Neural cell (in vitro differentiated cells): ENCODE measurements at regions not wholly inside any gene's neighbourhood (a gene's known extent, or its start where the extent isn't known, plus 50 kb on each side); places are given as distances from the start of the nearest gene placed in this dataset.

Experiments
- H2AFZ ChIP-seq: fragments of 200-600, 300-800 bp; sonication (generic), shearing (Covaris generic); 2 replicates; pipeline ENCODE4 v1.6.0; 2014; ENCODE audit warnings: low read depth, mild to moderate bottlenecking, antibody characterized with exemption, low read length, moderate library complexity
- H3F3A ChIP-seq: fragments of 200-600 bp; shearing (Covaris generic); 2 replicates; pipeline ENCODE4 v1.6.1; 2016; ENCODE audit warnings: mild to moderate bottlenecking, moderate library complexity, mixed read lengths, antibody characterized with exemption, low read length; ENCODE audit not compliant: insufficient read depth, poor library complexity, severe bottlenecking
- H3K27ac ChIP-seq: fragments of 200-600, 300-800 bp; sonication (generic), shearing (Covaris generic); 2 replicates; pipeline ENCODE4 v1.5.1; 2014; ENCODE audit warnings: mild to moderate bottlenecking, low read length, moderate library complexity
- H3K27me3 ChIP-seq: fragments of 300-800, 200-600 bp; sonication (generic), shearing (Covaris generic); 2 replicates; pipeline ENCODE4 v1.6.0; 2014; ENCODE audit warnings: mild to moderate bottlenecking, low read depth, low read length, moderate library complexity; ENCODE audit not compliant: insufficient read depth
- H3K36me3 ChIP-seq: fragments of 300-800, 200-600 bp; sonication (generic), shearing (Covaris generic); 2 replicates; pipeline ENCODE4 v1.5.1; 2014; ENCODE audit warnings: mild to moderate bottlenecking, antibody characterized with exemption, low read length, moderate library complexity; ENCODE audit not compliant: insufficient read depth
- H3K4me2 ChIP-seq: fragments of 300-800, 200-600 bp; sonication (generic), shearing (Covaris generic); 2 replicates; pipeline ENCODE4 v1.6.0; 2014; ENCODE audit warnings: mild to moderate bottlenecking, low read length
- H3K4me3 ChIP-seq: fragments of 300-800, 200-600 bp; sonication (generic), shearing (Covaris generic); 2 replicates; pipeline ENCODE4 v1.5.1; 2014; ENCODE audit warnings: mild to moderate bottlenecking, low read length, moderate library complexity
- H3K79me2 ChIP-seq: fragments of 200-600 bp; shearing (Covaris generic); replicated peaks from 2 replicates; pipeline ENCODE4 v1.6.0; 2014; ENCODE audit warnings: mild to moderate bottlenecking, low read length, moderate library complexity; ENCODE audit not compliant: insufficient read depth
- H3K9ac ChIP-seq: fragments of 300-800, 200-600 bp; sonication (generic), shearing (Covaris generic); 2 replicates; pipeline ENCODE4 v1.6.1; 2016; ENCODE audit warnings: mild to moderate bottlenecking, low read length, mixed read lengths
- H3K9me2 ChIP-seq: fragments of 200-600 bp; shearing (Covaris generic); 2 replicates; pipeline ENCODE4 v1.6.1; 2016; ENCODE audit warnings: mild to moderate bottlenecking, low read length, mixed read lengths; ENCODE audit not compliant: insufficient read depth
- H3K9me3 ChIP-seq: fragments of 200-600, 300-800 bp; sonication (generic), shearing (Covaris generic); 2 replicates; pipeline ENCODE4 v1.6.1; 2016; ENCODE audit warnings: mild to moderate bottlenecking, mixed run types, low read length, moderate library complexity, mixed read lengths
- H4K20me1 ChIP-seq: fragments of 200-600 bp; shearing (Covaris generic); 2 replicates; pipeline ENCODE4 v1.6.1; 2016; ENCODE audit warnings: mild to moderate bottlenecking, mixed run types; ENCODE audit not compliant: insufficient read depth
- EP300 ChIP-seq: fragments of 450-650 bp; conservative IDR thresholded peaks from 2 replicates; pipeline ENCODE4 v1.6.1; 2014; ENCODE audit warnings: antibody characterized with exemption, mild to moderate bottlenecking, moderate library complexity; ENCODE audit not compliant: poor library complexity, severe bottlenecking
- EZH2 ChIP-seq: fragments of 200-600, 300-800 bp; shearing (Covaris generic), sonication (generic); IDR thresholded peaks from 2 replicates; pipeline ENCODE4 v1.6.1; 2014; ENCODE audit warnings: antibody characterized with exemption, low read length, borderline replicate concordance, mild to moderate bottlenecking; ENCODE audit not compliant: insufficient read depth, poor library complexity, severe bottlenecking
- MXI1 ChIP-seq: fragments of 450-650 bp; conservative IDR thresholded peaks from 2 replicates; pipeline ENCODE4 v1.6.1; 2014; ENCODE audit warnings: antibody characterized with exemption, mild to moderate bottlenecking; ENCODE audit not compliant: poor library complexity, severe bottlenecking
- POLR2AphosphoS5 ChIP-seq: IDR thresholded peaks from 2 replicates; pipeline ENCODE4 v1.6.1; 2012
- RAD21 ChIP-seq: fragments of 450-650 bp; conservative IDR thresholded peaks from 2 replicates; pipeline ENCODE4 v1.6.1; 2014; ENCODE audit warnings: antibody characterized with exemption, mild to moderate bottlenecking, moderate library complexity
- REST ChIP-seq: IDR thresholded peaks from 2 replicates; pipeline ENCODE4 v1.6.1; 2012; ENCODE audit warnings: borderline replicate concordance
- SMC3 ChIP-seq: fragments of 450-650 bp; conservative IDR thresholded peaks from 2 replicates; pipeline ENCODE4 v1.6.1; 2014; ENCODE audit warnings: antibody characterized with exemption, mild to moderate bottlenecking, moderate library complexity; ENCODE audit not compliant: poor library complexity
- TAF1 ChIP-seq: IDR thresholded peaks from 2 replicates; pipeline ENCODE4 v1.6.1; 2012; ENCODE audit warnings: low read depth
- TF ChIP-seq, protein P1 (sequence below): fragments of 450-650 bp; IDR thresholded peaks from 2 replicates; pipeline ENCODE4 v1.5.1; 2014; ENCODE audit warnings: antibody characterized with exemption, mild to moderate bottlenecking, moderate library complexity; ENCODE audit not compliant: poor library complexity, severe bottlenecking

DNA sequence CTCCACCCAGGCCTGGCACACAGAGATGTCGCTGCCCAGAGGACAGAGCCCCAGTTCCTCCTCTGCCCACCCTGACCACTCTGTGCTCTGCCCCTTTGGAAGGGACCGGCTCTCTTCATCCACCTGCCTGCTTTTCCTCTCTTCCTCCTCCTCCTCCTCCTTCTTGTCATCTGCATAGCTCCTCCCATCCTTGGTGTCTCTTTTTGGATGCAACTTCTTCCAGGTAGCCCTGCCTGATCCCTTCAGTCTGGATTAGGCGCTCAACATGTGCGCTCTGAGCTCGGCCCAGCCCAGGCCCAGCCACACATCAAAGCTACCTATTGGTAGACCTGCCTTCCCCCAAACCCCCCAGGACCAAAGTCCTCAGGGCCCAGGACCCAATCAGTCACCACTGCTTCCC, 52.6 kb upstream of the RXRA start:
- Histone ChIP-seq H2AFZ (no peak overlapping the region), H4K20me1 (no peaks in the 10 kb centered on the region), H3K36me3 (no peaks in the 10 kb centered on the region), H3K27me3 (no peaks in the 10 kb centered on the region), H3K4me2 (no peak overlapping the region), H3K9ac (no peak overlapping the region), H3K27ac (no peak overlapping the region), H3K9me3 (no peaks in the 10 kb centered on the region), H3F3A (no peaks in the 10 kb centered on the region), H3K79me2 (no peaks in the 10 kb centered on the region), H3K9me2 (no peaks in the 10 kb centered on the region), H3K4me3 (no peak overlapping the region)
- TF ChIP-seq MXI1, result no peak
- no peak for TF ChIP-seq TAF1

DNA sequence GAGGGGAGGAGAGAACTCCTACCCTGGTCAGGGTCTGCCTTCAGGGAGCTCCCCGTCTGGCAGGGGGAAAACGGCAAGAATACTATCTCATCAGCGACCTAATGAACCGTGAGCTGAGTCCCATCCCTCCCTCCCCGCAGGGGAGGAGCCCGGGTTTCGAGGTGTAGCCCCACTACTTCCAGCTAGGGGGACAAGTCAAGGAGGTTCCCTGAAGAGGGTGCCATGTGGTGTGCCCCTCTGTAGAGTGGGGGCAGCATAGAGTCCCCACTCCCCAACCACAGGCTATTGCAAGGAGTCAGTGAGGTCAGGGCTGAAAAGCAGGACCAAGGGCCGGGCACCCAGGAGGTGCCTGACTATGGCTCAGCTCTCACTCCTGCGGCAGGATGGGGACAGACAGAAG, 50.9 kb upstream of the RXRA start:
- Histone ChIP-seq H3K79me2 (no peaks in the 10 kb centered on the region), H3K4me2 (no peak overlapping the region), H3F3A (no peaks in the 10 kb centered on the region), H4K20me1 (no peaks in the 10 kb centered on the region), H2AFZ (no peak overlapping the region), H3K9me3 (no peaks in the 10 kb centered on the region), H3K27me3 (no peaks in the 10 kb centered on the region), H3K9ac (no peak overlapping the region), H3K36me3 (no peaks in the 10 kb centered on the region), H3K27ac (no peak overlapping the region), H3K9me2 (no peaks in the 10 kb centered on the region), H3K4me3 (no peak overlapping the region)
- TF ChIP-seq MXI1, result no peak
- TF ChIP-seq REST, result no peak
- no peak for TF ChIP-seq TAF1
- TF ChIP-seq RAD21, result no peak
- no peak for TF ChIP-seq SMC3
- no peak for TF ChIP-seq EZH2
- TF ChIP-seq, protein P1, sequence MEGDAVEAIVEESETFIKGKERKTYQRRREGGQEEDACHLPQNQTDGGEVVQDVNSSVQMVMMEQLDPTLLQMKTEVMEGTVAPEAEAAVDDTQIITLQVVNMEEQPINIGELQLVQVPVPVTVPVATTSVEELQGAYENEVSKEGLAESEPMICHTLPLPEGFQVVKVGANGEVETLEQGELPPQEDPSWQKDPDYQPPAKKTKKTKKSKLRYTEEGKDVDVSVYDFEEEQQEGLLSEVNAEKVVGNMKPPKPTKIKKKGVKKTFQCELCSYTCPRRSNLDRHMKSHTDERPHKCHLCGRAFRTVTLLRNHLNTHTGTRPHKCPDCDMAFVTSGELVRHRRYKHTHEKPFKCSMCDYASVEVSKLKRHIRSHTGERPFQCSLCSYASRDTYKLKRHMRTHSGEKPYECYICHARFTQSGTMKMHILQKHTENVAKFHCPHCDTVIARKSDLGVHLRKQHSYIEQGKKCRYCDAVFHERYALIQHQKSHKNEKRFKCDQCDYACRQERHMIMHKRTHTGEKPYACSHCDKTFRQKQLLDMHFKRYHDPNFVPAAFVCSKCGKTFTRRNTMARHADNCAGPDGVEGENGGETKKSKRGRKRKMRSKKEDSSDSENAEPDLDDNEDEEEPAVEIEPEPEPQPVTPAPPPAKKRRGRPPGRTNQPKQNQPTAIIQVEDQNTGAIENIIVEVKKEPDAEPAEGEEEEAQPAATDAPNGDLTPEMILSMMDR, result no peak
- no peak for TF ChIP-seq EP300
- TF ChIP-seq POLR2AphosphoS5, result no peak
